Activated T-cell treated with anti-CD3 and anti-CD28 coated beads for 4 hours (primary cell): ENCODE measurements at regions not wholly inside any gene's neighbourhood (a gene's known extent, or its start where the extent isn't known, plus 50 kb on each side); places are given as distances from the start of the nearest gene placed in this dataset.
"Not testable (repeated sequence)": the region's sequence is repeated elsewhere in the genome, so short reads cannot be mapped to it uniquely, and the experiment has no call there.

Source experiments
- DNase-seq: peaks from one replicate; pipeline ENCODE4 v3.0.0-alpha.2; 2020

DNA sequence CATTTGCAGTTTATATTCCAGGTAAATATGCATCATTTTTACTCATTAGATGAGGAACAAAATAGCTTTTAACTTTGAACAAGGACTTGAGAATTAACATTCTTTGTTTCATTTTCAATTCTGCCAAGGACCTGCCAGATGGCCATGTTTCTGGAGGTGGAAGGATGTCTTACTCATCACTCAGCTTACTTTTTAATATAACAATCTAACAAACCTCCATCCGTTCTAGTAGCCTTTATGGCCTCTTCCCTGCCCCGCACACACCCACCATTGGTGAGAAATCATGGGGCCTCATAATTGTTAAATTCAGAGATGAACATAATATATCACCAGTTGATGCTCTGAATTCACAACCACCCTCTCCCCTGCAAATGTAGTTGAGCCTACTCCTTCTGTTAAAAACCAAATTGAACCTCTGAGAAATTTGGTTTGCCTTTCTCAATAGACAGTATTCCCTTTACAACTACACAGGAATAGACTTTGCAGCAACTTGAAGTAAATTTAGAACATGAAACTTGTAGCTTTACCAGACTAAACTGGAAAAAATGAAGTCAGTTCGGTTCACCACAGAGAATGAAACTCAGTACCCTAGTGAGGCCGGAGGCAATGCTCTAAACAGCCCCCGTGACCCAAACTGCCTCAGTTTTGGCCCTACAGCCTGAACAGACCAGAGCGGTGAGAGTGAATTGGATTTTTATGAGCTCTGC, 50.1 kb upstream of the ACSL4 start:
- DNase-seq, result no peak

DNA sequence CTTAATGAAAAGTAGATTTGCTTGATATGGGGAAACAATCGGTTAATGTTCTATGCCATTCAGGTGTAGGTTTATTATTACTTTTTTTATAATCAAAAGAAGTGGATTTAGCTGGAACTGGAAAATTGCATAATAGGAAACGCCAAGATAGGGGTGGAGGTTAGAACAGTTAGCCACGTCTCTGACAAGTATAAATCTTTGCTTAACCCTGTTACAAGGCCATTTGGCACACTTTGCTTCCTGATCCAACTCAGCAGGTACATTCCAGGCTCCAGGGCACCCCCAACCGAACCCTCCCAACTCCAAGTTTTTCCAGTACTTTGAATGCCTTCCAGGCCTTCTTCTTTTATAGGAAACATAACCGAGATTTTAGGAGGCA, 50.6 kb upstream of the ACSL4 start:
- no peak for DNase-seq

DNA sequence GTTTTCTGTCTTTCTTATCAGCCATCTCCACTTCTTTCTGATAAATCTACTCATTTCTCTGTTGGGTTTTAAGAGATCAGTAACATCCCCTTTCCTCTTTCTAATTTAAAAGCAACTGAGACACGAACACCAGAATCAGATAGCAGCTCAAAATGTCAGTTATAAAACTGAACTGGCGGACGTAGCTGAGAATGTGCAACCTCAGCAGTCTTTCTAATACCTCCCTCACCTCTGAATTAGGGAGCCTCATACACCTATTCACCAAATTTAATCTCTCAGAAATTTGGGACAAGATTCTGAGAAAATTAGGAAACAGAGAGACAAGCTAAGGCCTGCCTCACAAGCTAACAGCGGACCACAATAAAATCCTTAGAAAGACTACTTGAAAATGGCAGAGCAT, 52.0 kb upstream of the ACSL4 start:
- DNase-seq, result no peak

DNA sequence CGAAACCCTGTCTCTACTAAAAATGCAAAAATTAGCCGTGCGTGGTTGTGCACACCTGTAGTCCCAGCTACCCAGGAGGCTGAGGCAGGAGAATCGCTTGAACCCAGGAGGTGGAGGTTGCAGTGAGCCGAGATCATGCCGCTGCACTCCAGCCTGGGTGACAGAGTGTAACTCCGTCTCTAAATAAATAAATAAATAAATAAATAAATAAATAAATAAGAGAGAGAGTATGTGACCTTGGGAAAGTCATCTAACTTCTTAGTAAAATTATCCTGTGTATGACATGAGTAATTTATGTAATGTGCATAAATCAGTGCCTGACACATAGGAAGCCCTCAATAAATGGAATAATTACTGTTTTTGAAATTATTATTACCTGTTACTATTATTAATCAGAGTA, 57.5 kb upstream of the ACSL4 start:
- DNase-seq, result not testable (repeated sequence)

DNA sequence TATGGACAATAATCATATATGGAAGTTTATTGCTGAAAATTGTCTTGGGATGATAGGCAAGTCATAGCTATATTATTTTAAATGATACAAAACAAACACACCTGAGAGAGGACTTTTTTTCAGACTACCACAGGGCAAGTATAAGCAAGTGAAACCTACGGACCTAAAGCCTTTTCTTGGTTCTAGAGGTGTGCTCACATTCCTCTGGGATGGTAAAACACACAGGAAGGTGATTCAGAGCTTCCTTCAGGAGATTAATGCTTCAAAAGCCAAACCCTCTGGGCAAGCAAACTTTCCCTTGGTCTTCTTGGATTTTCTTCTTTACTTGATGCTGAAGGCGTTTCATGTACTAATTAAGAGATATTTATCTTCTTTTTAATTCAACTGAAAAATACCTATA, 60.1 kb upstream of the ACSL4 start:
- no peak for DNase-seq

DNA sequence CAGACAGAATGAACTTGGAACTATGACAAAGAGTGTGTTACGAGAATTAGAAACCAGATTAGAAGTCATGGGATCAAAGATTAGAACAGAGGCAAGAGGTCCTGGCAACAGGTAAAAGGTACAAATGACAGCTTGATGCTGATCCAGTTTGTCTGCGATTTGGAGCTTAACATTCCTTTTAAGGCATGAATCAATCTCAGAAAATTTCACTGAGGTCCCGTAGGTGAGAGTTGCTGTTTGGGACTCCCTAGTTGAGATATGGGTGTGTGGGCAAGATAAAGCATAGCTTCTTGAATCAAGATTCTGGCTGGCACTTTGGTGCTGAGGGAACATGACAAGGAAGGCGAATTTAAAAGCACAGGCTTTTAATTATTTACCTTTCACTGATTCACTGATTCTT, 62.6 kb upstream of the ACSL4 start:
- no peak for DNase-seq

DNA sequence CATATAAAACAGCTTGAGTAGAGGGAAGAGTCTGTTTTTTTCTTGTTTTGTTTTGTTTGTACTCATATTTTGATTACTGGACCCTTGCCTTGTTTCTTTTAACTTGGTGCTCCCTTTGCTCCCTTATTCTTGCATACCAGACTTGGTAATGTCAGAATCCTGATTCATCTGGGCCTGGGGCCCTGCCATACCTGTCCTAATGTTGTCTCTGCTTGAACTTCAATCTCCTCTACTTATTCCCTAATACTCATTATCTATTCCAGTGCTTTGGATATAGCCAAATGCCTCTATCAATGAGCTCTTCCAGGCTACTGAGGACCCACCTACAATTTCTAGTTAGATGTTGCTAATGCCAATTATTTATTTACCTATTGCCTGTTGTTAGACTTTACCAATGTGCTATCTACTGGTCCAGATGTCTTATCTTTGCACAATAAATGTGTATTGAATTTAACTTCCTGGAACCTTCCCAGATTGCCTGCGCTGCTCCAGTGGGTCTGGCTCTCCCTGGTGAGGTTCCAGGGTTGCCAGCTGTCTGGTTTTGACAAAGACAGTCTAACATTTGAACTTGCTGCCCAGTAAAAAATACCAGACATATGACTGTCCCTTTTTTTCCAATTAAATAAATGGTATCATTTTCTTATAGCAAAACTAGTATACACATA, 64.4 kb upstream of the ACSL4 start:
- no peak for DNase-seq

DNA sequence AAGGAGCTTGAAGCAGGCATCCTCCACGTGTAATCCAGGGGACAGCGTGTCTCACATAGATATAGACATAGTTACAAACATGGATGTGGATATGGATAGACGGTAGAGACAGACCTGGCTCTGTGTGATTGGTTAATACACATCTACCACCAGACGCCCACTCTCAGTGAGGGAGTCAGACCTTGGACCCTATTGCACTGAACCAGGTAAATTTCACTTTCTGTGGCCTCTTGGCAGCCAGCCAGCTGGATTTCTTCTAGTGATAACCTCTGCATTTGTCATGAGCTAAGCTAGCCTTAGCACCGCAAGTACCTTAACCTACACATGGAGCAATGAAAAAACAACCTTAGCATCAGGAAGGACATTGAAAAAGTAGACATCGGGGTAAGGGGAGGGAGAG, 79.2 kb upstream of the ACSL4 start:
- no peak for DNase-seq

DNA sequence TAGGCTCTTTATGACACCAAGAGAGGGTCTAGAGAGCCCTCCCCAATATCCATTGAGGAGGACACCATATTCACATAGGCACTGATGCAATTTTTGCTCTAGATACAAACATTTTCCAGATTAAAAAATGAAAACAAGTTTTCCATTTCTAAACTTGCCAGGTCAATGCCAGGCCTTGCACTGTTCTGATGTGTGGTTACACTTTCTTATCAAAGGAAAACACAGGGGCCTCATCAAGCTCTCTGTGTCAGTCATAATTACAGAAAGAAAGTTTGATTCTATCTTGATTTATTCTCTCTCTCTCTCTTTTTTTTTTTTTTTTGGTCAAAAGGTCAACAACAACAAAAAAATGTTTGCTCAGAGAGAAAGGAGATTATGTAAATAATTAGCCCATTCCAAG, 80.2 kb upstream of the ACSL4 start:
- DNase-seq, result no peak

DNA sequence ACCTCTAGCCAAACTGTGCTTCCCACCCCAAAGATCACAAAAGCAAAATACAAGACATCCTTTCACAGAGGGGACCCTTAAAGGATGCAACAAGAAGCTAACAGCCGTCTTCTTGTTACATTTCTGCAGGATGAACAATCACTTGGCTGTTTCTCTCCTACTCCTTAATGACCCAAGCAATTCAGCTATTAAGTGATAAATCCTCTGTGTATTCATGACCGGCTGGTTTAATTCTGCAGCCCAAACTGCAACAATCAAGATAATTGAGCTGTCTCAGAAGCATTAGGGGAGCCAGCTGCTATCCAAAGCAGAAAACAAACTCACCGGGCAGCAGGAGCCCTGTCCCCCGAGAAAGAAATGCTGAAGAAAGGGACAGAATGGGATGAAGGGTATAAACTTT, 85.9 kb upstream of the ACSL4 start:
- DNase-seq, result no peak

DNA sequence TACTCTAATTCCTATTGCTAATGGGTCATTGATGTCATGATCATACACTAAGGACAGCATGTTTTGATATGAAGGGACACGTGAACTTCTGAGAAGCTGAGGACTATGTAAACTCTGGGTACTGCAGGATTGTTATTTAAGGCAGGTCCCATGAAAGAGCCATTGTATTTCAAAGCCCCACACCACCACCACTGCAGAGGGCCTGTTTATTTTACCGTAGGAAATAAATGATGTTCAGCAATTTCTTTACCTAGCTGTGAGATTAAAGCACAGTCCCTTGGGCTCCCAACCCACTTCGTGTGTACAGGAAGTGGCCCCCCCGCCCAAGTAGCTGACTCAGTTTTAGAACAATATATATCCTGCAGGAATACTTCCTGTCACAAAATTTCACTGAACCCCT, 89.8 kb upstream of the ACSL4 start:
- DNase-seq, result no peak

DNA sequence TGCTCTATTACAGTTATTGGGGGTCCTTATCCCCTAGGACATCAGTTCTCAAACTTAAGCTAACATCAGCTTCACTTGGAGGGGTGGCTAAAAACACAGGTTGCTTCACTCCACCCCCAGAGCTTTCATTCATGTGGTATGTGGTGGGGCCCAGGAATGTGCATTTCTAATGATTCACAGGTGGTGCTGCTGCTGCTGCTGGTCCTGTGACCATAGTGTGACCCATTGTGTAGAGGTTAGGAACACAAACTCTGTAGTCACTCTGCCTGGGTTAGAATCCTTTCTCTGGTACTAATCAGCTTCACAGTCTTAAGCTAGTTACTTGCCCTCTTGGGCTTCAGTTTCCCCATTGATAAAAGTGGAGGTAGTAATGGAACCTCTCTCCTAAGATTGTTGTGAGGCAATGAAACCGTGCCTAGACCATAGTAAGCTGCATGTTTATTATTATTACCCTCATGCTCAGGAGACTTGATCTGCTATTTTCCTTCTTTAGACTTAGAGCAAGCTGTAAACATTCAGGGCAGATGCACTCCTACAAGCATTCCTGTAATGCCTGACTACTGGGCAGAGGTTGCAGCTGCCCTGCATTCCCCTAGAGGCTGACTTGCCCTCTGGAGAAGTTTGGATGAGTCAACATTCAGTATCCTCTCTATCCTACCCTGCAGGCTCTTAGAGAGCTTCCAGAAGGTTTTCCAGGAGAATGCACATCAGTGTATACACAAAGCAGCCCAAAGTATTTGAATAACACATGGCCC, 94.1 kb upstream of the ACSL4 start:
- DNase-seq, result no peak

DNA sequence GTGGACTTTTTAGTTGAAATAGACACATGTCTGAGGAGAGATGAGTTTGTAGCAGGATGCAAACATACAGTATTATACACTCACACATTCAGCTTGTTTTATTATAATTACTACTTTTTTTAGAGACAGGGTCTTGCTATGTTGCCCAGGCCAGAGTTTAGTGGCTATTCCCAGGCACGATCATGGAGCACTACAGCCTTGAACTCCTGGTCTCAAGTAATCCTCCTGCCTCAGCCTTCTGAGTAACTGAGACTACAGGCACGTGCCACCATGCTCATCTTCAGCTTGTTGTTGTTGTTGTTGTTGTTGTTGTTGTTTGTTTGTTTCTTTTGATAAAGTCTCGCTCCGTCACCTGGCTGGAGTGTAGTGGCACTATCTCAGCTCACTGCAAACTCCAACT, 94.7 kb upstream of the ACSL4 start:
- DNase-seq, result no peak

DNA sequence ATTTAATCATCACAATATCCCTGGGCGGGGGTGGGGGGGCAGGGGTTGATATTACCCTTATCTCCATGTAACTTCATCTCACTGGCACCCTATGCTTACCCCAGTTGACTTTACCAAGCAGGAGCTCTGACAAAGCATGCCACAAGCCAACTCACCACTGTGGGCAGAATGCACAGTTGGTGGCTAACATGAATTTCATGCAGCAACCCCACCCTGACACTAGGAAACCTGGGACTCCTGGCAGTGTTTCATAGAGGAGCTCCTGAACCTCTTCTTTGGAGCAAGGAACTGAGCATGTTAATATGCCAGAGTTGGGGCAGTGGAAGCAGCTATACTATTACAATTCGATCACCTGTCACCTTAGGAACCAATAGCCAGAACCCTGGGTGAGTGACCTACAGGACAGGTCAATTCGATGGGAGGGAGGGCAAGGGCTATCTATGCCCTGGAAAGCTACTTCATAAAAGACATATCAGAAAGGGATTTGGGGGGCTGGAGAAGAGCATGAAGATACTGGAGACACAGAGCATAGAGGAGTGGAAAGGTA, 97.2 kb upstream of the ACSL4 start:
- no peak for DNase-seq

DNA sequence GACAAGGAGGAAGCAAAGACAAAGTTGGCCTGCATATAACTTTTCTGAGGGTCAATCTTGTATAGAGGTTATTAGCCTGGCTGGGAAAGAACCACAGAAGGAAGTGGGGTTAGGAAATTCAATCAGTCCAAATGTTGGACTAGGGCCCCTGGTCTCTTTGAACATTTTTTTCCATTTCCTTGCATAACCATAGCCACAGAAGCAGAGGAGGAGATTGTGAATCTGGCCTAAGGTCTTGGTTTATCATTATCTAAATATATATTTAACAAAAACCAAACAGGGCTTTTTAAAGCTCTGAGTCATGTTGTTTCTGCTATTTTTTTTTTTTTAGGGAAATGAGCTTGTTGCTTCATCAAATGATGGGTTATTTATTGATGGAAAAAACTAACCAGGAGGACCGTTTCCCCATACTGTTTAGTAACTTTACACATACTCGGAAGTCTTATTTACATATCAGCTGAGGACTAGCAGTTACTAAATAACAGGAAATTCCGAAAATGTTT, 97.7 kb upstream of the ACSL4 start:
- no peak for DNase-seq

DNA sequence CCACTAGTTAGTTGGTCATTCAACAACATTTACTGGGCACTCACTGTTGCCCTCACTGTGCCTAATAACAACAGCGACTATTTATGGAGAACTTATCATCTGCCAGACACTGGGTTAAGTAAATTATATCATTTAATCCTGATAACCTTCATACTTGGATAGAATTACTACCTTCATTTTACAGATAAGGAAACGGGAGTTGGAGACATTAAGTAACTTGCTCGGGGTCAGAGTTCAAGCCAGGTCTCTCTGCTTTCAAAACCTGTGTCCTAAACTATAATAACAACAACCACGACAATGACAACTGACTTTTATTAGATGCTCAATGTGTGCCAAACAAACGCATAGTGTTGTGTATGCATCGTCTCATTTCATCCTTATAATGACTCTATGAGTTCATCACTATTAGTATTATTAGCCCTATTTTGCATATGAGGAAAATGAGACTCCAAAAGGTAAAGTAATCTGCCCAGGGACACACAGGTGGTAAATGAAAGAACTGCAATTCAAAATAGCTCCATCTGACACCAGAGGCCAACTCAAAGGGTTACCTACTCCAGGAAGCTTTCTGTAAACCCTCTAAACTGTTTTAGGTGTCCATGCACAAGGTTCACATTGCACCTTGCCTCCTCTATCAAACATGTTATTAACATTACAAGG, 98.4 kb upstream of the ACSL4 start:
- DNase-seq, result no peak

DNA sequence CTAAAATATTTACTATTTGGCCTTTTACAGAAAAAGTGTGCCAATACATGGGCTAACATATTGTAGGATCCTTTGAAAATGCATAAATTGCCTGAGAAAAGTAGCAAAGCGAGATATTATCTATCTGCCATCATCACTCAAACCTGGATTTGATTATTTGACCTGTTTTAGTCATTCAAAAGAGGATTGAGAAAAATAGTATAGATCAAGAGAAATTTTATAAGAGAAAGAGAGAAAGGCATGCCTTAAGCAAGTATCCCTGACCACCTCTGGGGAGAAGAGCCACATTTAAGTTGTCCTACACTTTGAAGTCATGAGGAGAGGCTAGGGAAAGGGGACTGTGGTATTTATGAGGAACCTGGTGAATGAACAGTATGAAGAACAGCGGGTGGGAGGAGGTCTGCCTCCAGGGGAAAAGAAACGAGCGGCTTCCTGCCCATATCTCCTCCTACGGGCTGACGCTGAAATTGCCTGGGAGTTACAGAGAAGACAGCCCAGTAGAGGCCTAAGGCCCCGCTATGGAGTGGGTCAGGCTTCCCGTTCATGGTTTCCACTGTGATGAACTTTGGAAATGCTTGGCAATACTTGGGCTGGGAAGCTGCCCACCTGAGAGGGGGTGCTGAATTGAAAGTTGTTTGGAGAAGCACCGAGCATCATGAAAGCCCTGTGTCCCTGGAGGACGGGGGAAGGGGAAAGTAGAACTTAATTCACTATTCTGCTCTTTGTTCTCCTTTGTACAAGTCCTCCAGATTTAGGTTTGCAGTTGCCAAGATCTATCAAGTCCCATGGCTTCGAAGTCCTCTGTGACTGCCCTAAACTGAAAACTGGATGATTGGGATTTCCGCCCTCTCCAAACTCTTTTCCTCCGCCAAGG, 106.9 kb upstream of the ACSL4 start:
- no peak for DNase-seq

DNA sequence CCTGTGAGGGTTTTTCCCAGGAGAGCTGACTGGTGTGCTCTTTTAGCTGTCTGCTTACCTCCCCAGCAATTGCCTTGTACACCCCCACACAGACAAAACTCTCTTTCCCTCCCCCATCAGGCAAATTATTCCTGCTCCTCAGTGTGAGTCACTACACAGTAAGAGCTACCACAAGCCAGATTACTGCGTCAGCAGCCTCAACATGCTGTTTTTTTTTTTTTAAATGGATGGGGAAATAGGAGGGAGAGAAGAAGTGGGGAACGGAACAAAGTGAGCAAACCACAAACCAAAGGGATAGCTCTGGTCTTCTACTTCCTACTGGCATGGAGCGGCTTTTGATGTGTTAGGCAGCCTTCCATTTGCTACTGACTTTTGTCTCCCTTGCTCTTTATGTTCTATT, 107.5 kb upstream of the ACSL4 start:
- DNase-seq, result no peak

DNA sequence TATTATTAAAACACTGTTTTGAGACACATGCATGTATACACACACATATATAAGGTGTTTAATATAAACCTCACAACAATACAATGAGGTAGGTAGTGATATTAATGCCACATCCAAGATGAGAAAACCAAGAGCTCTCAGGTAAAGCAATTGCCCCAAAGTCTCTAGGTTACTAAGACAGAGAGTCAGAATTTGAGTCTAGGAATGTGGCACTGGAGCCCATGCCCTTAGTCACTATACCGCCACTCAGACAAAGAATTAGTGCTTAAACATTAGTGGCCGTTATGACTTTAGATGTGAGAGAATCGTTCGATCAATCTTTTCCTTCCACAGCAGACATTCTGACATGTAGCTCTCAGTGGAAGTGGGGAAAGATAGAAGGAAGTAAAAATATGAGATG, 108.2 kb upstream of the ACSL4 start:
- DNase-seq, result no peak

DNA sequence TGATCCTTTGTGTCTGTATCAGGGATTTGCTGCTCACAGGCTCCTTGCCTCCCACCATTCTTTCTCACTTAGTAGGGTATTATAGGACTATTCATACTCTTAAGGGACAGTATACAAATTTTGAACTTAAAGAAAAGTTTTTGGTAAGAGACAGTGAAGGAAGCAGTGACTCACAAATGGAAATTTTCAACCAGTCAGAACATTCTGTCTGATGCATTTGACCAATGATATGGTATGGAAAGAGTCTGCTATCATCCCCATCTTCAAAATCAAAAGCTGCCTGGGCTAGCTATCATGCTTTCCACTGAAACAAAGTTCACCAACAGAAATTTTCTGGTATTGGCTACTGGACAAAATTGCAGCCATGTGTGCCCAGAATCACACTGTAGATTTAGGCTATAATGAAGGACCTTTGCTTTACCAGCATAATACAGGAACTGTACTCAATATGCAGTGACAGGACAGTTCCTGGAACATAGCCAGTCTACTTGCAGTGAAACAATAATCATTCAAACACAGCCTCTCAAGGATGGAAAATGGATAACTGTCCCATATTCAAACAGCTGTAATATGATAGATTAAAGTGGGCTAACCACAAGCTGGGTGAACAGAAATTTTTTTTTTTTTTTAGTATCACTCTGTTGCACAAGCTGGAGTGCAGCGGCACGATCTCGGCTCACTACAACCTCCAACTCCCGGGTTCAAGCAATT, 109.0 kb upstream of the ACSL4 start:
- no peak for DNase-seq

DNA sequence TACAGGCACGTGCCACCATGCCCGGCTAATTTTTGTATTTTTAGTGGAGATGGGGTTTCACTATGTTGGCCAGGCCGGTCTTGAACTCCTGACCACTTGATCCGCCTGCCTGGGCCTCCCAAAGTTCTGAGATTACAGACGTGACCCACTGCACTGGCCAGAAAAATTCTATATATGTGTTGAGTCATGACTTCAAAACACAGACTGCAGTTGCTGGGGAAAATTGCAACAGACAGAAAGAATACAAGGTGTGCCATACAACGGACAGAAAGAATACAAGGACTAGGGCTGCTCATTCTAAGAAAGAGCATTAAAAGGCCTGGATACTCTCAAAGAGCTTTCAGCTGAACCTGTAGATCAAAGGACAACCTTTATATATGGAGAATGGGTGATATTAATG, 109.6 kb upstream of the ACSL4 start:
- DNase-seq, result no peak
